ENCODE measurements at regions not wholly inside any gene's neighbourhood (a gene's known extent, or its start where the extent isn't known, plus 50 kb on each side); places are given as distances from the start of the nearest gene placed in this dataset.

- no peak for DNase-seq
Observed at GRCh38 chr4:184879271-184879670, 53.5 kb upstream of the ACSL1 start.

GRCh38 chr4:184882276-184882675 is 56.5 kb upstream of the ACSL1 start:
- no peak for DNase-seq

GRCh38 chr4:184883024-184883423 is 57.3 kb upstream of the ACSL1 start:
- DNase-seq: no peak

DNA sequence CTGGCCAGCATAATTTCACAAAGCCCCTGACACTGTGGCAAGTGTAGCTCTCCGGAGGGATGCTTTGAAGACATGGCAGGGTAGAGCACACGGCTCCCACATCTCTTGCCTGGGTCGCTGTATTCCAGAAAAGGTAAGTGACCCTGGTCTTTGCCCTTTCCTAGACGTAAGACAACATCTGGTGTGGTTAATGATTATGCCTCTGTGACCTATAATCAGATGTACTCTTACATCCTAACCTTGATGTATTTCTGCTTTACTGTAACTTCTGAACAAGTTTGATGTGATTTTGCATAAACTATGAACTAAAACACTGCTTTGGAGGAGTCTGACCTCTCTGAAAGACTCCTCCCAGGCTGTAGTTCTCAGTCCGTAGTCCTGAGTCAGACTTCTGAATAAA is 59.1 kb upstream of the ACSL1 start:
- no peak for DNase-seq

GRCh38 chr4:184885602-184886001 is 59.8 kb upstream of the ACSL1 start:
- DNase-seq: no peak

DNA sequence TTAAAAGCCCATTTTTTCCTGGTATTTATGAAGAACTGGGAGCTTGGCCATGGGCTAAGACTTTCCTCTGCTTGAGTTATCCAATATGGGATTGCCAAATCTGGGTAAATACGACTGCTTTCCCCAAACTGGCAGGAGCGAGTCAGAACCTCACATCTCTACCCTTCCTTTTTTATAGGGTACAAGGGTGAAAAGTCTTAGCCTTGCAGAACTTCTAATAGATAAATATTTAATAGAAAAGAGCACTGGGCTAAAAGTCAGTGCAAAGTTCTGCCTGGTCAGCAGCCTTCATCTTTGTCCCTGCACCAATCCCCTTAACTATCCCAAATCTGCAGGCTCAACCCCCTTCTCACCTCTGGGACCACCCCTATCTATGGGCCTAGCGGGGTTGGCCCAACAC is 61.6 kb upstream of the ACSL1 start:
- DNase-seq: no peak

- no peak for DNase-seq
Observed at GRCh38 chr4:184887947-184888346, 62.2 kb upstream of the ACSL1 start.

GRCh38 chr4:184889666-184890335 is 64.0 kb upstream of the ACSL1 start:
- DNase-seq: no peak

- no peak for DNase-seq
Observed at GRCh38 chr4:184890499-184890898, 64.7 kb upstream of the ACSL1 start.

- DNase-seq: no peak
Observed at GRCh38 chr4:184891816-184892397, 66.1 kb upstream of the ACSL1 start.

- DNase-seq: no peak
Observed at GRCh38 chr4:184892999-184893398, 67.2 kb upstream of the ACSL1 start.

- no peak for DNase-seq
Observed at GRCh38 chr4:184893801-184894571, 68.2 kb upstream of the ACSL1 start.

- DNase-seq: no peak
Observed at GRCh38 chr4:184895012-184895695, 69.4 kb upstream of the ACSL1 start.

DNA sequence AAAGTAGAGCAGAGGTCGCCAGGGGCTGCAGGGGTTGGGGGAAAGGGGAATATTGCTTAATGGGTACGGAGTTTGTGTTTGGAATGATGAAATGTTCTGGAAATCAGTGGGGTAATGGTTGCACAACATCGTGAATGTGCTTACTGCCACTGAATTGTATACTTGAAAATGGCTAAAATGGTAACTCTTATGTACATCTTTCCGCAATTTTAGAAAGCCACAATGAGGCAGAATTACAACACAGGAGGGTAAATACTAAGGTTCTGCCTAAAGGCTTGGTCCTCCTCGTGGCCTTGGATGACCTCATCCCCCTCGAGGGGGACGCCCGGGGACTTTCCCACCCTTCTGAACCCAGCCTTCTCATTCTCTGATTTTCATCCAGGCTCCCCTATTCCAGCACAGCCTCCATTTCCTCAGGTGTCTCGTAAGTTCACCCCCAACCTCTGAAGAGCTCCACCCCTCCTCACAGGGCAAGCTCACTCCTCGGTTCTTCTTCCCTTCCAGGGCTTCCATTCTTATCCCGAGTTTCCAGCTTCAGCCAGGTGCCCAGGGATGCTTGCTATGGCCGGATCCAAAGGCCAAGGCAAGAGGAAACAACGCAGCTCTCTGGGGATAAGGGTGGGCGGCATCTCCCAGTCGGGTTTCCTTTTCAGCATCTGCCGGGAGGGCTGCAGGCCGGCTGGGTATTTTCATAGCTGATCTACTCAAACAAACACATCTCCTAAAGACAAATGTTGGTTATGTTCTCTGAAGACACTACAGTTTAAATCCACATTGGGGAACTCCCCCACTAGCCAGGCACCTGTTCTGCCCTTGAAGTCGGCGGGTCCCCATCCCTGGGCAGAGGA is 71.3 kb upstream of the ACSL1 start:
- DNase-seq: no peak

- no peak for DNase-seq
Observed at GRCh38 chr4:184897895-184898294, 72.1 kb upstream of the ACSL1 start.

DNA sequence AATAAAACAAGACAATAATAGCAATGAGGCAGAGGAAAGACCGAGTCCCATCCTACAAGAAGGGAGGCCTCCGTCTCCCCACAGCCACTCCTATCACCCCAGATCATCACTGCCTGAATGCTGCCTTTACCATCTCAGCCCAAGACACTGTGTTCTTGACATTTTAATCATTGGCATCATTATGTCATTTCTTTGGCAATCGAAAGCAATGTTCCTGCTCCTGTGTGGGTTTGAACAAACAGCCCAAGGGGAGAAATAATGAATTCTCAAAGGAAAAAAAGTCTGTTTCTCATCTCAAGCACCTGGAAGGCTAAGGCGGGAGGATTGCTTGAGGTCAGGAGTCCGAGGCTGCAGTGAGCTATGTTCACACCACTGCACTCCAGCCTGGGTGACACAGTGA is 73.0 kb upstream of the ACSL1 start:
- DNase-seq: no peak

- no peak for DNase-seq
Observed at GRCh38 chr4:184899261-184900134, 73.7 kb upstream of the ACSL1 start.

GRCh38 chr4:184900184-184900583 is 74.4 kb upstream of the ACSL1 start:
- DNase-seq: no peak

DNA sequence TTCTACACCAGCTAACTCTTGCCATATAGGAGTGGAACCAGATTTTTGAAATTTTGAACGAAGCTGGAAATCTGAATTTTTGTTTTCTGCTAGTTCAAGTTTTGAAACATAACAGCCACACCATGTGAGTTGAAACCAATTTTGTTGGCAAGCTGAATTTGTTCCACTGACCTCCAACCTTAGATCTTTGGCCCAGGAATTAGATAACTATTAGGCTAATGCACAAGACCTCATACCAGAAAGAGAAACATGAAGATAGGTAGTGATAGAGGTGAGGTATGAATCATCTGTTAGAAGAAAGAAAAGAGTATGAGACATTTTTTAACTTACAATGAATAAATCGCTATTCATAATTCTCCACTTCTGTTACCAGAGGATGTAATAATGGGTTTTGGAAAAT is 76.8 kb upstream of the ACSL1 start:
- DNase-seq: no peak

DNA sequence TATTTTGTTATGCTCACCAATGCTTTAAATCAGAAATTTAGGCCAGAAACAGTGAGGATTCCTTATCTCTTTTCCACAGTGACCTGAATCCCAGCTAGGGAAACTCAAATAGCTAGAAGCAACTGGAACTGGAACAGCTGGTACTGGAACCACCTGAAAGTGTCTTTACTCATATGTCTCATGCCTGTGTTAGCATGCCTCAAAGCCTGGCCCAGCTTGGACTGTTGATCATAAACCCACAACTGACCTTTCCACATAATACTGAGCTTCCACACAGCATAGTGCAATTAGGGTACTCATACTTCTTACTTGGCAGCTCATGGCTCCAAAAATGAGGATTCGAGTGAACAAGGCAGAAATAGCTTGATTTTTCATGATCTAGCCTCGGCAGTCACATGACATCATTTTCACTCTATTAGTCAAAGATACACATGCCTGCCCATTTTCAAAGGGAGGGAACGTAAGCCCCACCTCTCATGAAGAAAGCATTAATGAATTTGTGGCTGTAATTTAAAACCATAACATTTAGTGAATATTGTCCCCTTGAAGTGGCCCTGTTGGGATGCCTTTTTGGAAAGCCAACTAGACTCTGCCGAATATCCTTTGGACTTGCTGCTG is 80.8 kb upstream of the ACSL1 start:
- no peak for DNase-seq

DNA sequence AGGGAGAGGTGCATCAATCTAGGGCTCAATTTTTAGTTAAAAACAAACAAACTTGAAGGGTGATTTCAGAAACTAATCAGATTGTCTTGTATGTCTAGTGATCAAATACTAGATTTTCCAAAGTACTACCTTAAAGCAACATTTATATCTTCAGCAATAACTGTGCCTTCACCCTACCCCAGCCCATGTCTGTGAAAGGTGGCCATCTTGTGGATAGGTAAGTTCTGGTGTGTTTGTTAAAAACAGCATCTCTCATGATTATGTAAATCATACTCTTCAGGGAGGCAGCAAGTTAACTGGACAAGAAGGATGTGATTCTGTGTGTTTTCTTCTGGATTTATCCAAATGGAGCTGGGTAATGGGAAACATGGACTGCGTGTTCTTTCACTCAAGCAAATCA is 81.4 kb upstream of the ACSL1 start:
- no peak for DNase-seq

Measured in activated CD4-positive, CD25-positive, alpha-beta regulatory T cell (primary cell).